GM21786 (cell line): ENCODE measurements at regions not wholly inside any gene's neighbourhood (a gene's known extent, or its start where the extent isn't known, plus 50 kb on each side); places are given as distances from the start of the nearest gene placed in this dataset.

ENCODE experiments used
- ATAC-seq: cut with Tn5 transposase; IDR thresholded peaks from one replicate; pipeline ENCODE4 v1.9.1; 2021; ENCODE audit not compliant: unreplicated experiment

DNA sequence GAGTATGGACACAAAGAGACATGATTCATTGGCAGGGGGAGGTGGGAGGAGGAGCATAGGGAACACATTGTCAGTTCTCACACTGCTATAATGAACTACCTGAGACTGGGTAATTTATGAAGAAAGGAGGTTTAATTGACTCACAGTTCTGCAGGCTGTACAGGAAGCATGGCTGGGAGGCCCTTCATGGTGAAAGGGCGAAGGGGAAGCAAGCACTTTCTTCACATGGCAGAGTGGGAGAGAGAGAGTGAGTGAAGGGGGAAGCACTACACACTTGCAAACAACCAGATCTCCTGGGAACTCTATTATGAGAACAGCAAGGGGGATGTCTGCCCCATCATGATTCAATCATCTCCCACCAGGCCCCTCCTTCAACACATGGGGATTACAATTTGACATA lies 391.8 kb downstream of the BMP4 start:
- peak; percentile 51 for ATAC-seq

DNA sequence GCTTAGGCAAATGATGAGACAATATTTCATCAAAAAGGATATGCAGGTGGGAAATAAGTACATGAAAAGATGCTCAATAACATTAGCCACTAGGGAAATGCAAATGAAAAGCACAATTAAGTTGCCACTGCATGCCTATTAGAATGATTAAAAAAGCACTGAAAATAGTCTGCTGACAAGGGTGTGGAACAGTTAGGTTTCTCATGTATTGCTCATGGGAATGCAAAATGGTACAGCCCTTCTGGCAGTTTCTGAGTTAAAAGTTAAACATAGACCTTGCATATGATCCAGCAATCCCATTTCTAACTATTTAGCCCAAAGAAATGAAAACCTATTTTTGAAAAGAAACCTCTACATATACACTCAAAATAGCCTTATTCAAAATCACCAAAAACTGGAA lies 393.0 kb downstream of the BMP4 start:
- ATAC-seq, result no peak

DNA sequence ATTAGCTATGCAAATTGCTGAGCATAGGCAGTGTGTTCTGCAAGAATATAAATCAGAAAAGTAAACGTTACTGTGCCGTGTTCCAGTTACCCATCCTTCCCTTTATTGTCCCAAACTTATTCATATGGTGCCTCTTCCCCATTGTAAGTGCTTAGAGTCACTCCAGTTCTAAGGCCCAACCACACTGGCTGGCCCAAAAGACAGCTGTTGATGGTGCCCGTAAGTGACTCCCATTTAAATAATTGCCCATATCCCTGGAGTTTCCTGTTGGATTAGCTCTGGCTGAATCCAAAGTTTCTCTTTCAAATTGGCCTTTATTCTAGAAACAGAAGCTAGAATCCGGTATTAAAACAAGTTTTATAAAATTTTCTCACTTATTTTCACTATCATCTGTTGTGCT lies 400.1 kb upstream of the DDHD1 start:
- ATAC-seq, result no peak

DNA sequence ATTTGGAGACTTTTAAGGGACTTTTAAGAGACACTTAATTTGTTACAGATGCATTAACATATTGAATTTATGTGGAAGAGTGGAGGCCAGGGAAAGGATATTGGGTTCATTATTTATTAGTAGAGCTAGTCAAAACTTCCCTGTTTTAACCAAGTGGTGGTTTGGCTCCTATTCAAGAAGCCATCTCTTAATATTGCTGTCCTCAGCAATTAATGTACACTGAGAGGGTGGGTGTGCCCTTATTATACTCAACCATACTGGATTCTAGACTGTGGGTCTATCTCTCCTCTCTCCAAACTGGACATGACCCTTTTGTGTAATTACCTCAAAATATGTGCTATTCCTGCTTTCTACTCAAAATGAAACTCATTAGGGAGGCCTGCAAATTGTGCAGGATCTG lies 398.7 kb upstream of the DDHD1 start:
- ATAC-seq, result no peak

DNA sequence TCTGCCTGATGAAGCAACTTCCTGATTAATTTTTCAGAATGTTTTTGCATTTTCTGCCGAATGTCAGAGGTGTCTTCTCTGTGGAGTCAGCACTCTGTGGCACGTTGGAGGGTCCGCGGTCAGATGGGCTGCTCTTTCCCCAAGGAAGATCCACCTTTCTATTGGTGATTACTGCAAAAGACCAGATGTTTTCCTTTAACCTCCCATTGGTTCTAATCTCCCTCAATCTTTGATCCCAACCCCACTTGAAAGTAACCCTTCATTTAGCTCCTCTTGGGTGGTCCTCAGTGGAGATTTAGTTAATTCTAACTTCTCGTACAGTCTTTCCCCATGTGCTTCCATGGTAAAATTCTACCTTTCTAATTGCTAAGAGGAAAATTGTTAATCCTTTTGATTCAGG lies 397.7 kb upstream of the DDHD1 start:
- no peak for ATAC-seq

DNA sequence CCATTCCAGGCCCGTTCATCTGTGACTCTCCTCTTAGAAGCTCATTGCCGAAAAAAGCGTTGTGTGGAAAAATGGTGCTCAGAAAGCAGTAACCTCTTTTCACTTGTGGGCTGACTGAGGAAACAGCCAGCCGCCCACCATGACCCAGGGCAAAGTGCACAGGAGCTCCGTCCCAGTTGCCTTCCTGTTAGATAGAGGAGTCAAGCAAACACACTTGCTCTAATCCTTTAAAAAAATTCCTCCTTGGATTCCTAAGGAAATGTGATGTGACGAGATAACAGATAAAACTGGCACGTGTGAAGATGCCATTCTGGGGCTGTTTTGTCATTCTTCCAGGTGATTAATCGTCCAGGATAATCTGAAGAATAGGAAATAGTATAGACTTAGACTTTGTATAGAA lies 396.8 kb upstream of the DDHD1 start:
- no peak for ATAC-seq

DNA sequence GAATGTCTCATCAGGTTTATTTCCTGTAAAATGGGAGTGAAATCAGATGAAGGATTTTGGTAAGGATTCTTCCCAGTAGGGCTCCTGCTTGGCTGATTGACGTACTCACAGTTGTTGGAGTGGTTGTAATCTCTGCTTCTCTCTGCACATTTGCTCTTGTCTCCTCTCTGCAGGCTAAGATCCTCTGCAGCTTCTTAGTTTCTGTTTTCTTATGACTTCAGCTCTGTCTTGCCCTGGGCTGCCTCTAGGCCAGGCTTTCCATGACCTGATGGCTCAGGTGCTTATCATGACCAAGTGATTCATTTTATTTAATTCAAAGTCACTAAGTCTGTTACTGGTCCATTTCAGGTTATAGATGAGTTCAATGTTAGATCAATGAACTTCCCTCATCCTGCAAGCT lies 394.5 kb upstream of the DDHD1 start:
- no peak for ATAC-seq

DNA sequence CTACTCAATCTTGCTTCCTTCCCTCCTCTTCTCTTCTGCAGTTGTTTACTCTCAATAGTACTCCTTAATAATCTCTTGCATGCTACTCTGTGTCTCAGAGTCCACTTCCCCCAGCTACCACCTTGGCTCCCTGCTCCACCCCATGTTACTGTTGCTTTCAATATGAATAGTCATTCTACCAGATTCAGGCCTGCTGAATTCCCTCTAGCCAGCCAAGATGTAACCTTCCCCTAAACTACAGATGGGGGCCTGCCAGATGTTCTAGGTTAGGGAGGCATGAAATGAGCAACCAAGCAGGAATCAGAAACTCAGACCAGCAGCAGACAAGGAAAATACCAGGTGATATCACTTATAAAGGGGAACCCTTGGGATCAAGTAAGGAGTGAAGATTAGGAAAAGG lies 392.1 kb upstream of the DDHD1 start:
- peak; percentile 80 for ATAC-seq

DNA sequence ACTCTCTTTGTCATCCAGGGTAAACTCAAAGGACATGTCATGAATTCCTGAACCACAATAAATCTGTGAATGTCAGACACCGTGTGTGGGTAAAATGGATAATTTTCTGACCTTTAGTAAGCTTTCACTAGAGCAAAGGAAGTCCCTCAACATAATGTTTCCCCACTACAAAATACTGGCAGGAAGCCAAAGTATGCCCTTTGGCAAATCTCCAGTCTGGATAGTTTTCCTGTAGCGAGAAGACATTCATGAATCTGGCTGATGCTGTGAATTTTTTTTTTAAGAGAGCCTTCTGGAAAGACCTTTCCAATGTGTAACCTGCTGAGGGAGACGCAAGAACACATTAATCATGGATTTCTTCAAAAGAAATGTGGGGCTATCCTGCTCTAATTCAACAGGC lies 389.6 kb upstream of the DDHD1 start:
- no peak for ATAC-seq

DNA sequence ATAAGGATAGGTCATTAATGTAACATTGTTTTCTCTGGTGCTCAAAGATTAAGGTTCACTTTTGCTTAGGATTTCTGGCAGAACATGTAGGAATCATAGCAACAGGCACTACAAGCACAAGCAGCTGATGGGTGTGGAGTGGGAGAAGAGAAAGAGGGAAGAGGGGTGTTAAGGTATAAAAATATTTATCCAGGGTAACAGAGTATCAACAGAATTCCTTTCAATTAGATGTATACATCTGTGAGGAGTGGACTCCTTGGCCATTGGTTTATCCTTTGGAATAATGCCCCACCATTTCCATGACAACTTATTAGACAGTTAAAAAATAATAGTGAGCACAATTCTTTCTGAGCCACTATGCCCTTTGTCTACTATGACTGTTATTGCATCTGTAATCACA lies 388.3 kb upstream of the DDHD1 start:
- no peak for ATAC-seq

DNA sequence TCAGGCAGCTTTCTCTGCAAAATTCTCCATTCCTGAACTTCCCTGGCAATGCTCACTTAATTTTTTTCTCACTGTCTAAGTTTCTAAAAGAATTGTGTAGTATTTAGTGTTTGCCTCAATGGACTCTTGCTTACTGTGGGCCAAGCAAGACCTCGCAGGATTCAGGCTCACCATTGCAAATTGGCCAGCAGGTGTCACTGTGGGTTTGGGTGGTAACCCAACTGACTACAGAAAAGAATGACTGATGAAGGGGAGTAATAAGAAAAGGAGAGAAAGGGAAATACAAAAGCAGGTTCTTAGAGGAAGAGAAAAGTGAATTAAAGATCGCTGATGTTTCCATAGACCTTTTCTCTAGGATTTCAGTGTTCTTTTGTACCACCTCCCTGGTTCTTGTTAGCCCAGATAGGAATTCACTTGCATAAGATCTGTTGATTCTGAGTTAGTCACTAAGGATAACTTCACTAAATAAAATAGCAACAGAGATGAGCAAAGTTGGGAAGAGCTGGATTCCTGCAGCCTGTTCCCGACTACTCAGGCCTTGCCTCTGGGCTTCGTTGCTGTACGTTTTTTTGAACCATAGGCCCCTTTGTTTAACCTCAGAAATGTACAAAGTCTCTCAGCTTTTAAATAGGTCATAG lies 386.5 kb upstream of the DDHD1 start:
- peak; percentile 76 for ATAC-seq

DNA sequence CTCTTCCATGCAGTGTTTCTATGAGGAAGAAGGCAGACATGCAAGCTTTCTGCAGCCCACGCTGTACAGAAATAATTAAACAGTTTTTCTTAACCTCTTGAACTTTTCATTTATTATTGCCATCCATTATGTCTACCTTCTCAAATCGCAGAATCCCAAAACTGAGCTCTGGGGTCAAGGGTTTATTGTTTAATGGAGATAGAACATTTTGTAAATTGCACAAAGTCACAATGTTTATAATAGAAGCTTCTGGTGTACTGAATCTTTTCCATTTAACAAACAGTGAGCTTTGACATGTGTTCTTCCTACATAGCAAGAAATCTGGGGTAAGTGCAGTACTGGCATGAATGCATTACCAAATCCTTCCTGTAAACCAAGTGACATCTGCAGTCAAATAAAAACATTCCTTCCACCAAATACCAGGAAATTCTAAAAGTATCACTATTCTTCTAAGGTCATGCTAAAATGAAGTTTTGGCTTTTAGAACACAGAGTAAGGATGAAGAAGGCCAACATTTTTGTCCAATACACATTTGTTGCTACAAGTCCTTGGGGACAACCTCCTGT lies 385.3 kb upstream of the DDHD1 start:
- ATAC-seq, result no peak

DNA sequence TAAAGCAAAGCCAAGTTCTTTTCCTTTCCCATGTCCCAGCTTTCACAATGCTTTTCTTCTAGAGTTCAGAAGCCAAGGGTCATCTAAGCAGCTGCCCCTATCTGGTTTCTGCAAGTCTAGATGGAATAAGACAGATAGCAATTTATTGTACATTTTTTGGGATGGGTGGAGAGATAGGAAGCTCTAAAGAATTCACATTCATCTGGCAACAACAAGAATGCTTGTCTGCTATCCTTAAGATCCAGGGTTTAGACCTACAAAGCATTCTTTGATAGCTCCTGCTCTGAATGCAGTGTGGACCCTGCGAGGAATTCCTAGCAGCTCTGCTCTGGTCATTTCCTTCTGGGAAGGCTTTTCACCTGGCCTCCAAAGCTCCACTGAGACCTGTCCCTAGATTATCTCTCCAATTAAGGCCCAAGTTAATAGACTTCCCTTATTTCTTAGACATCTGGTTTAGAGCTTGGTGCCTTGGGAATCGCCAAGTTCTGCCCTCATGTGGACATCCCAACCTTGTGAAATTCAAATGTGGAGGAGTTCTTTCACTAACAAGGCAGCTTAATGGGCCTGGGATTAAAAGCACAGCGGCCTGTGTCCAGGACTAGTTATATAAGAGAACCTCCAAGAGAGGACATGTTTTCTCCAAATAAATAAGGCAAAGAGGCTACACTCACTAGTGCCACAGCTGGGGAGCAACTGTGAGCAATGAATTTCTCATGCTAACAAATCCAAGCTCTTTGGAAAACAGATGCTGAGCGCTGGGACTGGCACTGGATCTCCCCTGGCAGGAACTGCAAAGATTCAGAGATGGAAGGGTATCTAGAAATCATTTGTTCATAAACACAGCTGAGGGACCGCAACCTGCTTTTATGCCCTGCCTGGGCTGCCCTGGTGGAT lies 384.5 kb upstream of the DDHD1 start:
- ATAC-seq, result no peak

DNA sequence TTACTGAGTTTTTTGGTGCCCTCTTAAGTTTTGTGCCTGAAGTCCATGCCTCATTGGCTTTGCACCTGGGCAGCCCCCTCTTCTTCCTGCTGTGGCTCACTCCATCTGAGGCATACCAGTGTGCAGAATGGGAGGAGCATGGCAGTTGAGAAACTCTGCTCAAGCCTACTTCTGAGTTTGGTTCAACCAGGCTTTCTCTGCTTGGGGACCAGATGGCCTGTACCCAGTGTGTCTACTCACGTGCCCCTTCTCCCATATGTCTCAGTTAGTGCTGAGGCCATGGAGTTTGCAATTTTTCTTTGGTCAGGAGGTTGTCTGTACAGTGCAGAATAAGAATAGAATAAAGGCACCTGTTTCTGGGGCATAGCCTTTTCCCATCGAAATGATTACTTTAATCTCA lies 383.3 kb upstream of the DDHD1 start:
- no peak for ATAC-seq

DNA sequence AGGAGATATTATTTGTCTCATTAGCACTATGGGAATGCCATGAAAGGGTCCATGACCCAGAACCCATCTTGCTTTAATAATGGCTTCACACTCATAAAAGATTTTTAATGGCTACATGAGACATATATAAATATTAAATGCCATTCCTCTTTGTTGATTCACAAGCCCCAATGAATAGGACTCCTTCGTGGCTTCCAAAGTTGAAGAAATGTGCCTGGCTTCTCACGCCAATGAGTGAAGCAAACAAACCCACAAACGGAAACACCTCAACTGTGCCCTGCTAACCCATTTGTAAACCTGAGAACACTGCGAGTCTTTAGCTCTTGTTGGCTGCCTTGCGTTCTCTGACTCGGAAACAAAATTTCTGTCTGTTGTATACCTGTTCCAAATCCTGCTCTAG lies 381.7 kb upstream of the DDHD1 start:
- no peak for ATAC-seq

DNA sequence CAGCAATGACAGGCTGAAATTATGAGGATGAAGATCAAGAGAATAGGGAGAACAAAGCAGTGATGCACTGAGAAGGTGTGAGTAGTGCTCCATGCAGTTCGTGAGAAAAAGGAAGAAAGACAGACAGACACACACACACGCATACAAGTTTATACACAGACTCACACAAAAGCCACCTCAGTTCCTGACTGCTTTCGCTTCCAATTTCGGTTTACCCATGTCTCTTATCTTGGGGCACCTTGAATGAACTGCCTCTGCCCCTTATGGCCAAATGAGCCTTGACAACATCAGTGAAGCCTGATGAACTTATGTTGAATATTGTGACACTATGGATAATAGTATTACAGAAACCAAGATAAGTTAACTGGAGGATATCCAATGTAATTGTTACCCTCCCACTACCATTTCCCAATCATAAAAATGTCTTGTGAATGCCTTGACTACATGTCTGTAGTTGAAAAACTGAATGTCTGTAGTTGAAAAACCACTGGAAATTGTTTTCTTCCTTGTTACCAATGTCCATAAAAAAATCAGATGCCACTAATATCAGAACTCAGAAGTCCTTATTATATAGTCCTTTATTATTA lies 380.4 kb upstream of the DDHD1 start:
- peak; percentile 64 for ATAC-seq

DNA sequence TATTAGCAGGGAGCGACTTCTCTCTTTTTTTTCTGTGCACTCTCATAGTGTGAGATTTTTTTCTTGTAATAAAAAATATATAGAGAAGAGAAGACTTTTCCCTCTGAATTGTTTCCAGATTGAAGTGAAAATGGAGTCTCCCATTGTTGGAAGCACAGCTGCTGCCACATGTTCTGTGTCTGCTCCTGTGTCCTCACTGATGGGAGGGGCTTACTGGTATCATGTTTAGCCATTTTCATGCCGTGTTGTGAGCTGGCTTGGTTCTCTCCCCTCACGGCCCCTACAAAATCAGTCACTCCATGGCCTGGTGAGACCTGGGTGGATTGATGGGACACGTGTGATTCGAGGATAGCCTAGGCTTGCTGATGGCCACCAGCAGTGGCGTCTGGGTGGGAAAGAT lies 379.7 kb upstream of the DDHD1 start:
- no peak for ATAC-seq

DNA sequence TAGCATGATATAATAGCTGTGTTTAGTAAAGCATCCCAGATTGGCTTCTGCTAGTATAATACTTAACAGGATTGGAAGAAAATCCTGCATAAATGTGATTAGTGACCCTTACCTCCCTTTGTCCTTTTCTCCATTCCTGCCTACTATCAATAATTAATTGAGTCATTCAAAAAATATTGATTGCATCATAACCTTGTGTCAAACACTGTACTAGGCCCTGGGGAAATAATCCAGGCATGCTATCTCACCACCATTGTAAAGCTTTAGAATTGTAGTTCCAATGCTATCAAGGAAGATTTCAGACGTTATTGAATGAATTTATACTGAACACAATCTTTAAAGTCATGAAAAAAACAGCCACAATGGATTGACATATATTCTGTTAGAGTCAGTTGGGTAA lies 378.6 kb upstream of the DDHD1 start:
- no peak for ATAC-seq

DNA sequence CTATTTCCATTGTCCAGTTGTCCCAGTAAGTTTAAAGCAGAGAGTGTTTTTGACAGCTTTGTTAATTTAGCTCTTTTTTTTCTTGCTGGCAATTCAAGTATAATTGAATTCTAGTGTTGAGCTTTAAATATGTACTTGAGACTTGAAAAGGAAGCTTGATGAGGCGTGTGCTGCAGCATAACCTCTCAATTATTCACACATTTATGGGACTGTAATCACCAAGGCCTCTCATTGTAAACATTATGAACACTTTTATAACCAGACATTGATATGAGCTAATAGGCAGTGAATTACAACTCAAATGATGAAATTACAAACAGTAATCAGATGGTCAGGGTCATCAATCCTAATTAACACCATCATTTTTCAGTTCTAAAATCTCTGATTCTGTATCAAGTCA lies 378.0 kb upstream of the DDHD1 start:
- no peak for ATAC-seq

DNA sequence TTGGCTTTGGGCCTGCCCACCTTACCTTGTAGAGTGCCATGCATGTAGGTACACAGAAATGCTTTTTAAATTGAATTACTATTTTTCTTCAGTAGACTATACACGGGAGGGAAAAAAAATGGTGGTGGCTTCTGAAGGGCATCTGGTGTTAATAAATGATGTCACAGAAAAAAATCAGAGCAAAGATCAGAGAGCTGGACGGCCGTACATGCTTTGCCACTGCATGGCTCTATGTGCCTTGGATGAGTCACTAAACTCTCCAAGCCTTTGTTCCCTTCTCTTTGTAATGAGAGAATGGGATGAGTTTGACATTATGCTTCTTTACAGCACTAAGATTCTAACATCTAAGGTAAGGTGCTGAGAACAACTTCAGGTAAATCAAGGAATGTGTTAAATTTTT lies 376.4 kb upstream of the DDHD1 start:
- ATAC-seq, result no peak

DNA sequence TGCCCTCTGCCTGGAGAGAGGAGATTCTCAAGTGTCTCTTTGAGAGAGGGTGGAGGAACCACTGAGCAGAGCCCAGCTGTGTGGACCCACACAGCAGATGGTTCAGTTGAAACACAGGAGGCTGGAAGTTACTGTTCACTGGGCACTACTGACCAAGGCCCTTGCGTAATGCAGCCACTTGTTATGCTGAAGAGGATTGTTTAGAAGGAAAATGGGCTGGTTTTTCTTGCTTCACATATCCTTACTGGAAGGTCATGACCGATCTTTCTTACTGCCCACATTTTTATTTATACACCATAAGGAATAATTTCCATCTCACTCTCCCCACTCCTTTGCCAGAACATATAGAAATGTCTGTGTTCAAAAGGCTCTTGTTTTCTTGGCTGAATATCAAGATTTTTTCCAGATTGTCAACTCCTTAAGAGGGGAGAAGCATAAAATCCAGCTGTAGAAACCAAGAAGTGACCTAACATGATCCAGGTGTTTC lies 375.1 kb upstream of the DDHD1 start:
- ATAC-seq, result no peak

DNA sequence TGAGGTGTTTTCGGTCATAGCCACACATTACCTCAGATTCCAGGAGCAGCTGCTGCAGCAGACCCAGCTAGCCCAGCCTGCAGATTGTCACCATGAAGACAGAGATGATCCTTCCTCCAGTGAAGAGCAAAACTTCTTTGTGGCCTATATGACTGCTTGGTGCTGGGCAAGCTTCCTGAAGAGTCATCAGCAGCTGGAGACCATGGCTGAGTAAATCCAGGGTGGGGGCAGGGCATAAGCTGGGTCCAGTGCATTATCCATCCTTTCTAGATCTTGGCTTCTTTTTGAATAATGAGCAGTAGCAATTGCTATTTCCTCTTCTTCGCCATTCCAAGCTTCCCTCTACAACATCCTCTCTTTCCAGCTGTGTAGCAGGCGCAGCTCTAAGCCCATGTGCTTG lies 373.1 kb upstream of the DDHD1 start:
- no peak for ATAC-seq
